SH-SY5Y (cell line): ENCODE measurements at regions not wholly inside any gene's neighbourhood (a gene's known extent, or its start where the extent isn't known, plus 50 kb on each side); places are given as distances from the start of the nearest gene placed in this dataset.

Experiments
- GATA2 ChIP-seq: IDR thresholded peaks from 2 replicates; pipeline ENCODE4 v1.6.1; 2011; ENCODE audit warnings: mild to moderate bottlenecking, low read depth, low read length
- GATA3 ChIP-seq: IDR thresholded peaks from 2 replicates; pipeline ENCODE4 v1.6.1; 2011; ENCODE audit warnings: low read depth, mild to moderate bottlenecking, low read length, moderate library complexity

GRCh38 chr1:106615473-106615872 is 441.0 kb upstream of the PRMT6 start:
- TF ChIP-seq GATA3 (no peak), GATA2 (no peak)
